ENCODE measurements at regions not wholly inside any gene's neighbourhood (a gene's known extent, or its start where the extent isn't known, plus 50 kb on each side); places are given as distances from the start of the nearest gene placed in this dataset.

- H4K20me1 ChIP-seq (replicated peaks in 1 of 2; ENCODE audit: control insufficient read depth in 1 of 2, insufficient read depth in 2 of 2, low read length in 2 of 2), result no peaks in the 10 kb centered on the region
- no peak overlapping the region for H3K18ac ChIP-seq (ENCODE audit: extremely low read depth, low read length)
- H2AFZ ChIP-seq (ENCODE audit: low read length), result no peak overlapping the region
- no peaks in the 10 kb centered on the region for H3K79me1 ChIP-seq (ENCODE audit: low read depth, low read length)
- FAIRE-seq, result no peak
- H3K27ac ChIP-seq (ENCODE audit: low read depth, low read length), result no peak overlapping the region
- no peaks in the 10 kb centered on the region for H3K4me1 ChIP-seq (replicated peaks in 1 of 4; ENCODE audit: control insufficient read depth in 3 of 4, insufficient read depth in 4 of 4, low read length in 3 of 4)
- no peak overlapping the region for H3K4ac ChIP-seq (replicated peaks; ENCODE audit: insufficient read length, low read depth, low read length)
- no peak overlapping the region for H4K8ac ChIP-seq (ENCODE audit: extremely low read depth, insufficient read depth, low read length)
- H2BK5ac ChIP-seq (ENCODE audit: low read depth, low read length), result no peak overlapping the region
- 0 out of 4 replicates have a peak, but pooled peaks cover 0 to 3% of the 10 kb centered on the region in 2 experiments for H3K9me3 ChIP-seq (ENCODE audit: insufficient read depth in 2 of 2, low read depth in 1 of 2, low read length in 1 of 2)
- H2BK12ac ChIP-seq (ENCODE audit: low read depth, low read length), result no peak overlapping the region
- H4K91ac ChIP-seq (replicated peaks; ENCODE audit: insufficient read length, low read length), result no peak overlapping the region
- no peaks in the 10 kb centered on the region for H3K23me2 ChIP-seq (ENCODE audit: low read depth, low read length)
- no peak for DNase-seq (ENCODE audit: low read depth in 1 of 2, low spot score in 2 of 2)
- no peaks in the 10 kb centered on the region for H3K27me3 ChIP-seq (replicated peaks in 1 of 4; ENCODE audit: control insufficient read depth in 3 of 4, extremely low read depth in 1 of 4, insufficient read depth in 3 of 4, low read length in 3 of 4)
- no peak overlapping the region for H2BK20ac ChIP-seq (ENCODE audit: low read length)
- no peak overlapping the region for H2AK5ac ChIP-seq (ENCODE audit: low read depth, low read length)
- POLR2A ChIA-PET (ENCODE audit: partially characterized antibody), result no interaction called here
- no peak overlapping the region for H4K5ac ChIP-seq (ENCODE audit: insufficient read length, low read depth, low read length)
- 90% methylated on average over 2 of the region's 2 CpGs; no CpG with 5 or more reads in 1 of the 2 experiments for WGBS, 2 experiments (ENCODE audit: extremely low coverage in 1 of 2, insufficient coverage in 1 of 2, insufficient read length in 1 of 2, insufficient replicate concordance in 2 of 2, low coverage in 1 of 2, low lambda C conversion rate in 2 of 2, missing lambda C conversion rate in 1 of 2)
- TF ChIP-seq MAX (IDR thresholded peaks at IDR 0.05) (no peak), KDM1A (IDR thresholded peaks at IDR 0.05; ENCODE audit: borderline replicate concordance, low read length) (no peak), SP2 (IDR thresholded peaks at IDR 0.05; ENCODE audit: low read length) (no peak), ZNF274 (IDR thresholded peaks at IDR 0.05; ENCODE audit: borderline replicate concordance, extremely low read depth, low read length) (no peak), HDAC2 (IDR thresholded peaks at IDR 0.05; ENCODE audit: borderline replicate concordance in 1 of 2, low read depth in 2 of 2, low read length in 2 of 2) (no peak), CHD1 (IDR thresholded peaks at IDR 0.05; ENCODE audit: low read depth, low read length) (no peak), SP4 (IDR thresholded peaks at IDR 0.05; ENCODE audit: low read length) (no peak), EZH2 (IDR thresholded peaks at IDR 0.05; ENCODE audit: low read depth, low read length, severe bottlenecking) (no peak), RFX5 (IDR thresholded peaks at IDR 0.05; ENCODE audit: borderline replicate concordance, low read depth, low read length) (no peak), TAF7 (optimal IDR thresholded peaks at IDR 0.05; ENCODE audit: borderline replicate concordance, low read depth, low read length) (no peak), SIRT6 (IDR thresholded peaks at IDR 0.05; ENCODE audit: low read length) (no peak), ASH2L (IDR thresholded peaks at IDR 0.05; ENCODE audit: low read length) (no peak), POU5F1 (IDR thresholded peaks at IDR 0.05; ENCODE audit: low read depth, low read length) (no peak)
- no peak overlapping the region for H2BK120ac ChIP-seq (replicated peaks; ENCODE audit: low read depth, low read length)
- no peaks in the 10 kb centered on the region for H3K79me2 ChIP-seq (ENCODE audit: control insufficient read depth in 1 of 2, insufficient read depth in 2 of 2, low read length in 2 of 2)
- no peak overlapping the region for H3K4me3 ChIP-seq (ENCODE audit: extremely low read depth in 1 of 4, insufficient read depth in 2 of 4, low read depth in 3 of 4, low read length in 4 of 4)
- H3K4me2 ChIP-seq (ENCODE audit: insufficient read depth in 1 of 2, low read depth in 2 of 2, low read length in 2 of 2), result no peak overlapping the region
- CTCF ChIA-PET (ENCODE audit: partially characterized antibody), result interaction anchor here (1.1 to 1.6 kb wide), 3 partner anchors 9 to 82 kb away, joined by 3 read pairs; no protein-coding TSS in a partner anchor
- H3K23ac ChIP-seq (ENCODE audit: insufficient read length), result no peak overlapping the region
- no peak overlapping the region for H3K14ac ChIP-seq (ENCODE audit: insufficient read length)
- no peak overlapping the region for H3K56ac ChIP-seq (replicated peaks; ENCODE audit: insufficient read length, low read depth, low read length)
- no peak overlapping the region for H3K9ac ChIP-seq (replicated peaks in 1 of 4; ENCODE audit: extremely low read depth in 1 of 4, low read depth in 3 of 4, low read length in 3 of 4)
- H3K36me3 ChIP-seq (ENCODE audit: control insufficient read depth in 2 of 4, insufficient read depth in 4 of 4, low read length in 3 of 4), result no peaks in the 10 kb centered on the region
- H2BK15ac ChIP-seq (ENCODE audit: low read length), result no peak overlapping the region
Observed at GRCh38 chr5:57581772-57582171, 99.2 kb upstream of the ACTBL2 start.

Data from H1 (cell line).